ENCODE measurements at regions not wholly inside any gene's neighbourhood (a gene's known extent, or its start where the extent isn't known, plus 50 kb on each side); places are given as distances from the start of the nearest gene placed in this dataset.

DNA sequence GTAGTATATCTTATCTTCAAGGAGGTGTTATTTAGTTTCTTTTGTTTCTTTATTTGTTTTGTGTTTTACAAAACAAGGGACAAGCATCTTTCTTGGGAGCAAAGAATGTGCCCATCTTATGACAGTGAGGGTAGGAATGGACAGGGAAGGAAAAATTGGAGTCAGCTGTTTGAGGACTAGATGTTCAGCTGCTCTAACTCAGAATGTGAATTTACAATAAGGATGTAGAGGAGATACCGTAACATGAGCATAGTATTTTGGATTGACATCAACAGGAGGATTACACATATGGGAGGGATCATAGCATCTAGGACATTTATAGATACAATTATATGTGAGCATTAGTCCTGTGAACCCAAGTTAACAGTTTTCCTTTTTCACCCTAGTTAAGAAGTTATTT is 89.0 kb upstream of the GK2 start:
- TF ChIP-seq ARNT (IDR thresholded peaks at IDR 0.05), result no peak
- TF ChIP-seq HDGF (IDR thresholded peaks at IDR 0.05; ENCODE audit: borderline replicate concordance), result no peak
- TF ChIP-seq BHLHE40 (IDR thresholded peaks at IDR 0.05; ENCODE audit: borderline replicate concordance), result no peak
- no peak for TF ChIP-seq ELF4 (IDR thresholded peaks at IDR 0.05)
- no peak for TF ChIP-seq NFRKB (IDR thresholded peaks at IDR 0.05)
- ChIA-PET POLR2A (no interaction called here), CTCF (no interaction called here)
- no peak for DNase-seq (ENCODE audit: extremely low spot score)

- no peak for DNase-seq (ENCODE audit: extremely low spot score)
- POLR2A ChIA-PET, result no interaction called here
- no peak for TF ChIP-seq CTBP1 (IDR thresholded peaks at IDR 0.05; ENCODE audit: borderline replicate concordance)
- no peak for TF ChIP-seq NFRKB (IDR thresholded peaks at IDR 0.05)
- TF ChIP-seq ARNT (IDR thresholded peaks at IDR 0.05), result no peak
- TF ChIP-seq ZNF384 (IDR thresholded peaks at IDR 0.05), result no peak
- TF ChIP-seq LEF1 (IDR thresholded peaks at IDR 0.05; ENCODE audit: borderline replicate concordance), result no peak
- no peak for TF ChIP-seq ELF4 (IDR thresholded peaks at IDR 0.05)
- TF ChIP-seq HDGF (IDR thresholded peaks at IDR 0.05; ENCODE audit: borderline replicate concordance), result no peak
- TF ChIP-seq TARDBP (IDR thresholded peaks at IDR 0.05), result no peak
- no peak for TF ChIP-seq SP1 (IDR thresholded peaks at IDR 0.05)
- TF ChIP-seq BHLHE40 (IDR thresholded peaks at IDR 0.05; ENCODE audit: borderline replicate concordance), result no peak
- TF ChIP-seq FOXA1 (IDR thresholded peaks at IDR 0.05), result no peak
- TF ChIP-seq PKNOX1 (IDR thresholded peaks at IDR 0.05), result no peak
- no peak for TF ChIP-seq SUZ12 (IDR thresholded peaks at IDR 0.05)
- no peak for TF ChIP-seq FOXK2 (IDR thresholded peaks at IDR 0.05)
- TF ChIP-seq L3MBTL2 (conservative IDR thresholded peaks at IDR 0.05), result no peak
- no peak for TF ChIP-seq FOXM1 (IDR thresholded peaks at IDR 0.05; ENCODE audit: borderline replicate concordance)
- CTCF ChIA-PET, result interaction anchor here (0.6 kb wide), 1 partner anchor 15 kb away, joined by 3 read pairs; no protein-coding TSS in a partner anchor
Measured at GRCh38 chr4:79495447-79495846, 87.4 kb upstream of the GK2 start.

- ChIA-PET POLR2A (no interaction called here), CTCF (no interaction called here)
- no peak for DNase-seq (ENCODE audit: extremely low spot score)
- TF ChIP-seq SUZ12 (IDR thresholded peaks at IDR 0.05), result no peak
- no peak for TF ChIP-seq ELF4 (IDR thresholded peaks at IDR 0.05)
- no peak for TF ChIP-seq LEF1 (IDR thresholded peaks at IDR 0.05; ENCODE audit: borderline replicate concordance)
- TF ChIP-seq HDGF (IDR thresholded peaks at IDR 0.05; ENCODE audit: borderline replicate concordance), result no peak
- TF ChIP-seq FOXK2 (IDR thresholded peaks at IDR 0.05), result no peak
- TF ChIP-seq FOXA1 (IDR thresholded peaks at IDR 0.05), result no peak
- no peak for TF ChIP-seq NFRKB (IDR thresholded peaks at IDR 0.05)
- TF ChIP-seq BHLHE40 (IDR thresholded peaks at IDR 0.05; ENCODE audit: borderline replicate concordance), result no peak
- no peak for TF ChIP-seq ARNT (IDR thresholded peaks at IDR 0.05)
- TF ChIP-seq FOXM1 (IDR thresholded peaks at IDR 0.05; ENCODE audit: borderline replicate concordance), result no peak
- TF ChIP-seq SP1 (IDR thresholded peaks at IDR 0.05), result no peak
- TF ChIP-seq CTBP1 (IDR thresholded peaks at IDR 0.05; ENCODE audit: borderline replicate concordance), result no peak
- TF ChIP-seq L3MBTL2 (conservative IDR thresholded peaks at IDR 0.05), result no peak
- TF ChIP-seq TARDBP (IDR thresholded peaks at IDR 0.05), result no peak
- no peak for TF ChIP-seq ZNF384 (IDR thresholded peaks at IDR 0.05)
- no peak for TF ChIP-seq PKNOX1 (IDR thresholded peaks at IDR 0.05)
Measured at GRCh38 chr4:79492148-79492547, 84.1 kb upstream of the GK2 start.

- ChIA-PET POLR2A (no interaction called here), CTCF (no interaction called here)
- TF ChIP-seq ARNT (IDR thresholded peaks at IDR 0.05), result no peak
- no peak for TF ChIP-seq SUZ12 (IDR thresholded peaks at IDR 0.05)
- no peak for TF ChIP-seq PKNOX1 (IDR thresholded peaks at IDR 0.05)
- no peak for TF ChIP-seq CTBP1 (IDR thresholded peaks at IDR 0.05; ENCODE audit: borderline replicate concordance)
- TF ChIP-seq FOXM1 (IDR thresholded peaks at IDR 0.05; ENCODE audit: borderline replicate concordance), result no peak
- no peak for TF ChIP-seq FOXK2 (IDR thresholded peaks at IDR 0.05)
- TF ChIP-seq ZNF384 (IDR thresholded peaks at IDR 0.05), result no peak
- TF ChIP-seq LEF1 (IDR thresholded peaks at IDR 0.05; ENCODE audit: borderline replicate concordance), result no peak
- TF ChIP-seq ELF4 (IDR thresholded peaks at IDR 0.05), result no peak
- TF ChIP-seq L3MBTL2 (conservative IDR thresholded peaks at IDR 0.05), result no peak
- TF ChIP-seq BHLHE40 (IDR thresholded peaks at IDR 0.05; ENCODE audit: borderline replicate concordance), result no peak
- no peak for TF ChIP-seq FOXA1 (IDR thresholded peaks at IDR 0.05)
- no peak for TF ChIP-seq HDGF (IDR thresholded peaks at IDR 0.05; ENCODE audit: borderline replicate concordance)
- no peak for TF ChIP-seq SP1 (IDR thresholded peaks at IDR 0.05)
- TF ChIP-seq NFRKB (IDR thresholded peaks at IDR 0.05), result no peak
- no peak for TF ChIP-seq TARDBP (IDR thresholded peaks at IDR 0.05)
- DNase-seq (ENCODE audit: extremely low spot score), result no peak
Measured at GRCh38 chr4:79489506-79489905, 81.5 kb upstream of the GK2 start.

DNA sequence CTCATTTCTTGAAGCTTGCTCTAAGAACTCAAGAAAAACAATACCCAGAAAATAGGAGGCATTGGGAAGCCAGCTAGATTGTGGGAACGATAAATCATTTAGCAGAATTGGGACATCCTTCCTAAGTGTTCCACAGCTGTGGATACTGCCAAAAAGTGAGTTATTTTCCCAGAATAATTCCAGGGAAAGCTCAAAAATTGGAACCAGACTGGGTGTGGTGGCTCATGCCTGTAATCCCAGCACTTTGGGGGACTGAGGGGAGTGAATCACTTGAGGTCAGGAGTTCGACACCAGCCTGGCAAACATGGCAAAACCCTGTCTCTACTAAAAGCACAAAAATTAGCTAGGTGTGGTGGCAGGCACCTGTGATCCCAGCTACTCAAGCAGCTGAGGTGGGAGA is 68.2 kb upstream of the GK2 start:
- DNase-seq (ENCODE audit: extremely low spot score), result no peak
- TF ChIP-seq HDGF (IDR thresholded peaks at IDR 0.05; ENCODE audit: borderline replicate concordance) (no peak), SP1 (IDR thresholded peaks at IDR 0.05) (no peak), ARNT (IDR thresholded peaks at IDR 0.05) (no peak), TARDBP (IDR thresholded peaks at IDR 0.05) (no peak), NFRKB (IDR thresholded peaks at IDR 0.05) (no peak), L3MBTL2 (conservative IDR thresholded peaks at IDR 0.05) (no peak), FOXM1 (IDR thresholded peaks at IDR 0.05; ENCODE audit: borderline replicate concordance) (no peak), ZNF384 (IDR thresholded peaks at IDR 0.05) (no peak), FOXK2 (IDR thresholded peaks at IDR 0.05) (no peak), FOXA1 (IDR thresholded peaks at IDR 0.05) (no peak)
- ChIA-PET POLR2A (no interaction called here), CTCF (no interaction called here)

DNA sequence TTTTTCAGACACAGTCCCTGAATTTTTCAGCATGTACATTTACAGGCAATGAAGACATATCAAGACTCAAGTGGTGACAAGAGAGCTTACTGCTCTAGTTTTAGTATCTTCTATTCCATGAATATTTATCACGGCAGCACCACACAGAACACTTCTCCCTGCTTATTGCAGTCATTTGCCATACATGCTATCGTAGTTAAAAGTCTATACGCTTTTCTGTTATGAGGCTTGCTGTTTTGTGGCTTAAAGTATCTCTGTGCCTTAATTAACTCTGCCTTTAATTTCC is 65.4 kb upstream of the GK2 start:
- ChIA-PET CTCF (no interaction called here), POLR2A (no interaction called here)
- no peak for TF ChIP-seq ELF4 (IDR thresholded peaks at IDR 0.05)
- no peak for TF ChIP-seq TARDBP (IDR thresholded peaks at IDR 0.05)
- TF ChIP-seq ZNF384 (IDR thresholded peaks at IDR 0.05), result no peak
- TF ChIP-seq LEF1 (IDR thresholded peaks at IDR 0.05; ENCODE audit: borderline replicate concordance), result no peak
- no peak for TF ChIP-seq PKNOX1 (IDR thresholded peaks at IDR 0.05)
- no peak for TF ChIP-seq ARNT (IDR thresholded peaks at IDR 0.05)
- TF ChIP-seq FOXA1 (IDR thresholded peaks at IDR 0.05), result no peak
- TF ChIP-seq FOXM1 (IDR thresholded peaks at IDR 0.05; ENCODE audit: borderline replicate concordance), result no peak
- no peak for TF ChIP-seq BHLHE40 (IDR thresholded peaks at IDR 0.05; ENCODE audit: borderline replicate concordance)
- TF ChIP-seq SP1 (IDR thresholded peaks at IDR 0.05), result no peak
- TF ChIP-seq HDGF (IDR thresholded peaks at IDR 0.05; ENCODE audit: borderline replicate concordance), result no peak
- no peak for TF ChIP-seq FOXK2 (IDR thresholded peaks at IDR 0.05)
- TF ChIP-seq CTBP1 (IDR thresholded peaks at IDR 0.05; ENCODE audit: borderline replicate concordance), result no peak
- no peak for TF ChIP-seq L3MBTL2 (conservative IDR thresholded peaks at IDR 0.05)
- TF ChIP-seq SUZ12 (IDR thresholded peaks at IDR 0.05), result no peak
- DNase-seq (ENCODE audit: extremely low spot score), result no peak

Data from HEK293T (cell line).